Activated naive CD4-positive, alpha-beta T cell treated with anti-CD3 and anti-CD28 coated beads, Interleukin-2, amount 50 U/mL, for 24 hours (primary cell): ENCODE measurements at regions not wholly inside any gene's neighbourhood (a gene's known extent, or its start where the extent isn't known, plus 50 kb on each side); places are given as distances from the start of the nearest gene placed in this dataset.
"Not testable (repeated sequence)": the region's sequence is repeated elsewhere in the genome, so short reads cannot be mapped to it uniquely, and the experiment has no call there.

Source experiments
- H3K27ac Mint-ChIP-seq: one replicate; pipeline ENCODE4 v1.8.0; 2021; ENCODE audit warnings: mild to moderate bottlenecking, mixed read lengths
- H3K27me3 Mint-ChIP-seq: one replicate; pipeline ENCODE4 v1.8.0; 2021; ENCODE audit warnings: mixed read lengths
- H3K36me3 Mint-ChIP-seq: one replicate; pipeline ENCODE4 v1.8.0; 2021; ENCODE audit warnings: mixed read lengths
- H3K4me1 Mint-ChIP-seq: one replicate; pipeline ENCODE4 v1.8.0; 2021; ENCODE audit warnings: mixed read lengths
- H3K4me3 Mint-ChIP-seq: one replicate; pipeline ENCODE4 v1.8.0; 2021; ENCODE audit warnings: mild to moderate bottlenecking, mixed read lengths
- H3K9me3 Mint-ChIP-seq: one replicate; pipeline ENCODE4 v1.8.0; 2021; ENCODE audit warnings: mixed read lengths

DNA sequence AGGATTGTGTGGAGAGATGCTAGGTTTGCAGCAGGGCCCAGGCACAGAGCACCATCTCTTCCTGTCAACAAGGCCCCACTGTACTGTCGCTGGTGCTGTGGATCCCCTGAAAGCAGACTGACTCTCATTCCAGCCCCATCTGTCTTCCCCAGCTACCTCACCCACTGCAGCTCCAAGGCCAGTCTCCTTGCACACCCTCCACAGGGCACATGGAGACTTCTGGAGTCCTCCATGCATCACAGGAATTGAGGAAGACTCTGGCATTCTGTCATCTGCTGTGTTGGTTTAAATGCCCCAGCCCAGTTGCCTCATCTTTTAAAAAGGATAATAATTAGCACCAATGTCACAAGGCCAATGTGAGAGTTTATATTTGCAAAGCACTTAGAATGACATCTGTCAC is 301.2 kb downstream of the RPLP1 start:
- H3K27me3 Mint-ChIP-seq, result no peaks in the 10 kb centered on the region

DNA sequence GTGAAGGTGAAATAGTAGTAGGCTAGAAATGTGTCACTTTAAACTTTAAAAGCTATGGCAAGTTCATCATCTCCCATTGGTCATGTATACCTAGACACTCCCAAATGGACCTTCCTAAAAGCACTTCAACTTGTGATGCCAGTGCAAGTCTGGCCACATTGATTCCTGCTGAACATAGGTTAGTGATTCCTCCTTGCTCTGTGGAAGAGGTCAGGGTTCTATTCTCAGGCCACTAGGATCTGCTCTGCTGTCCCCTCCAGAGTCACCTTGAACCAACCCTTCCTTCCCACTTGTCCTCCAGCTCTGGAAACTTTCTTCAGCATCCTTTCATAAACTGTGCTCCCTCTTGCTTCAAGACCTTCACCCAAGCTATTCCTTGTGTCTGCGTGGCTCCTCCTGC is 301.7 kb downstream of the RPLP1 start:
- H3K27me3 Mint-ChIP-seq, result no peaks in the 10 kb centered on the region
- H3K27ac Mint-ChIP-seq, result peak overlapping the region; percentile 96
- H3K4me1 Mint-ChIP-seq, result peaks cover 90% of the 10 kb centered on the region
- peaks cover 10% of the 10 kb centered on the region for H3K36me3 Mint-ChIP-seq
- peaks cover 18% of the 10 kb centered on the region for H3K9me3 Mint-ChIP-seq
- H3K4me3 Mint-ChIP-seq, result peak overlapping the region; percentile 77

More for the DNA sequence above, 301.2 kb downstream of the RPLP1 start:
- Mint-ChIP-seq H3K36me3 (peaks cover 10% of the 10 kb centered on the region), H3K27ac (no peak overlapping the region), H3K4me3 (no peak overlapping the region), H3K9me3 (peaks cover 18% of the 10 kb centered on the region), H3K4me1 (peaks cover 87% of the 10 kb centered on the region)

DNA sequence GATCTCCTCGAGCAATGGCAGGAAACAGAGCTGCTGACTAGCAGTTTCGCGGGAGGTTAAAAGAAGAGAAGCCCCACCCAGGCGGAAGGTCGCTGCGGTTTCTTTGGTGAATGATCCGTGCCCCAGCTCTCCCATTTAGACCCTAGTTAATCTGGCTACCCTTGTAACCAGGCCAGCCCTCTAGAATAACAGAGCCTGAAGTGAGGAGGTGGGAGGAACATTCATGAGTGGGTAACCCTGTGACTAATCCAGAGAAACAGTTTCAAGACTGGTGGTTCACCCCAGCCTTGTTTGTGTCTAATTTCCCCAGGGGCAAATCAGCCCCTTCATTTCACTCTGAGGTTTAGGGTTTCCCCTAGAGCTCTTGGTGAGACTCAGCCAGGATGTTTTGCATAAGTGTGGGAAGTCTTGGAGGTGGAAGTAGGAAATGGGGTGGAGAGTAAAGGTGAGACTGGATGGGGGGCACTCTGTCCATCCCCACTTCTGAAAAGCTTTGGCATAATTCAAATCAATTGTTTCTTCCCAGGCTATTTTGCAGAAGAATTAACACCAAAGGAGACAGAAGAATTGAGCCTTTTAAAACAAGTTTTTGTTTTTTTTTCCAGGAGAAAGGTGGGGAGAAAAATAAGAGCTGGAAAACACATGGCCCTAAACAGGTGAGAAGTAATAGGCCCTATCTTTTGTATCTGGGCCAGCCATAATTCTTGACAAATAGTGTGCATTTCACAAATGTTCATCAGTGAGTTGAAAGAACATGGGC is 303.1 kb downstream of the RPLP1 start:
- Mint-ChIP-seq H3K4me1 (peaks cover 90% of the 10 kb centered on the region), H3K27ac (peak overlapping the region; percentile 96), H3K27me3 (no peaks in the 10 kb centered on the region), H3K9me3 (peaks cover 14% of the 10 kb centered on the region), H3K4me3 (peak overlapping the region; percentile 77), H3K36me3 (peaks cover 9% of the 10 kb centered on the region)

DNA sequence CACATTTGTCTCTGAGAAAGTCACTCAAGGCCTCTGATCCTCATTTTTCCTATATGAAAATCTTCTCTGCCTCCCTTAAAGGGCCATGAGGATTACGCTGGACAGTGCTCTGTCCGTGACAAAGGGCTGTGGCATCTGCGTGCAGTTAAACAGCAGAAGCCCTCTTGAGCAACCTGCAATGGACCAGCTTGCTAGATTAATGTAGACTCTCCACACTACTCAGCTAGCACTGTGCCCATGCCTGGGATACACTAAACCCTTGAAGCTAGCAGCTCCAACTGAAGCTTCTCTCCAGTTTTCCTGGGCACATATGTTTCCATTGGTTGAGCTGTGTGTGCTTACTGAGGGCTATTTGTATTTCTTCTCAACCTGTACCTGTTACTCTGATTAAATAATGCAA is 303.8 kb downstream of the RPLP1 start:
- H3K4me3 Mint-ChIP-seq, result peak overlapping the region; percentile 88

DNA sequence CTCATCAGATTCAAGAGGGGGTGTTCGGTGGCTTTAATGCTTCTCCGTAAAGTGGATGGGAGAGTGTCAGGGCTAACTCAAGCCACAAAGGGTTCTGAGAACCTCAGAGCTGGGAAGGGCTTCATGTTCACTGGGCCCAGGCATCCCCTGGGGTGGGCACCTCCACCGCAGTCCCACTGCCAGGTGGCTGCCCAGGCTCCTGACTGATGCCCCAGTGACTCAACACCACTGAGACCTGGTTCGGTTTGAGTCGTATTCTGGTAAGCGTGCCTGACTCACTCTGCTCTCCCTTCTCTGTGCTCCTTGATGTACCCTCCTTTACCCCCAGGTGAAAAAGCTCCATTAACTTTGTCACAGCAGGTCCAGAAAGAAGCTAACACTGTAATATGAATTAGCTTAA is 304.6 kb downstream of the RPLP1 start:
- H3K4me3 Mint-ChIP-seq, result peak overlapping the region; percentile 88
- no peaks in the 10 kb centered on the region for H3K27me3 Mint-ChIP-seq
- H3K27ac Mint-ChIP-seq, result peak overlapping the region; percentile 98
- H3K36me3 Mint-ChIP-seq, result peaks cover 7% of the 10 kb centered on the region
- H3K9me3 Mint-ChIP-seq, result peaks cover 14% of the 10 kb centered on the region
- peaks cover 95% of the 10 kb centered on the region for H3K4me1 Mint-ChIP-seq

More for the DNA sequence above, 303.8 kb downstream of the RPLP1 start:
- H3K27ac Mint-ChIP-seq, result peak overlapping the region; percentile 98
- H3K4me1 Mint-ChIP-seq, result peaks cover 93% of the 10 kb centered on the region
- H3K9me3 Mint-ChIP-seq, result peaks cover 14% of the 10 kb centered on the region
- H3K27me3 Mint-ChIP-seq, result no peaks in the 10 kb centered on the region
- H3K36me3 Mint-ChIP-seq, result peaks cover 9% of the 10 kb centered on the region

DNA sequence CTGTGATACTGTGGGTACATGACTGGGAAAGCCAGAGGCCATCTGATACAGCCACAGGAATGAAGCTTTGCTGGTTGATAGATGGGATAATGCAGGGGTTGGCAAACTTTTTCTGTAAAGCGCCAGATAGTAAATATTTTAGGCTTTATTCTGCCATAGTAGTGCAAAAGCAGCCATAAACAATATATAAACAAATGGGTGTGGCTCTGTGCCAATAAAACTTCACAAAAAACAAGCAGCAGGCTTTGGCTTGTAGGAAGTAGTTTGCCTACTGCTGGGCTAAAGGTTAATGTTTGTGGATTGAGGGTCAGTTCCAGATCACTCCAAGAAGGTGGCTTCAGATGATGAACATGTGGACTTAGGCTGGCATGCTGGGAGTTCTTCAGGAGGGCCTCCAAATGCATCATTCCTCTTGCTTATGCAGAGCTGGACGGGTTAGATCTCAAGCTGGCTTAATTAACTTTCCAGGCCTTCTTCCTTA is 305.7 kb downstream of the RPLP1 start:
- Mint-ChIP-seq H3K27me3 (no peaks in the 10 kb centered on the region), H3K27ac (peak overlapping the region; percentile 95), H3K4me1 (peaks cover 97% of the 10 kb centered on the region), H3K4me3 (peak overlapping the region; percentile 50), H3K9me3 (peaks cover 6% of the 10 kb centered on the region), H3K36me3 (peaks cover 1% of the 10 kb centered on the region)

DNA sequence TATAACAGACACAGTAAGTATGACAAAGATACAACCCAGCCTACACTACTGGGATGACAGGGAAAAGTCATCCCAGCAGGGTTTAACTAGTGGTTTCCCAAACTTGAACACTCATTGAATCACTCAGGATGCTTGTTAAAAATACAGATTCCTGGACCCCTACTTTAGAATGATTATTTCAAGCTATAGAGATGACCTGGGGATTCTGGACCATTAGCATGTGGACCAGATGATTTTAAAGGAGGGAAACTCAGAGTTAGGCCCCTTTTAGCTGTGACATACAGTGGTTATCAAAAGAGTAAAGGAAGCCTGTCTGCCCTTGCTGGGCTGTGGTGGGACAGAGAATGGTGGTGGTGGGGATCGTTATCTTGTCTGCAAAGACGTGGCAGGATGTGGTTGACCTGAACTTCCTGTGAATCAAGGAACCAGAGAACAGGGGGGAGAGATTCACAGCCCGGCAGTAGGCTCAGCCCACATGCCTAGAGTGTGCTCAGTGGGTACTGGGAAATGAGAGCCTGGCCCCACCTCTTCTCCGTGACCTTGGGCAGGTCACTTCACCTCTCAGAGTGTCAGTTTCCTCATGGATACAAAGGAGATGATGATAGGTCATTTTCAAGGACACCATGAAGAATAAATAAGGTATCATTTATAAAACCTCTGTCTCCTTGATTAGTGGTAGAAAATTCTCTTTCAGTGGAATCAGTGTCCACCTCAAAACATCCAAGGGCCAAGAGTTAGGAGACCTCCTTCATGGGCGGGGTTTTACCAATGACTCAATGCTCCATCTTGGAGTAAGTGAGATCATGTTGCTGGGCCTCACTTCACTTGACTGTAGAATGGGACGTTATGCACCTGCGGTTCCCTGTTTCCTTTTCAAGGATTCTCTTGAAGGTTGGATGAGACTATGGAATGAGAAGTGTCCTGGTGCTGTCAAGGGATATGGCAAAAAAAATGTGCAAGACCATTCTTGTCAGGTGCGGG is 306.5 kb downstream of the RPLP1 start:
- H3K4me3 Mint-ChIP-seq, result peak overlapping the region; percentile 50
- no peaks in the 10 kb centered on the region for H3K27me3 Mint-ChIP-seq
- peaks cover 1% of the 10 kb centered on the region for H3K36me3 Mint-ChIP-seq
- H3K27ac Mint-ChIP-seq, result peak overlapping the region; percentile 95
- peaks cover 95% of the 10 kb centered on the region for H3K4me1 Mint-ChIP-seq
- peaks cover 4% of the 10 kb centered on the region for H3K9me3 Mint-ChIP-seq

DNA sequence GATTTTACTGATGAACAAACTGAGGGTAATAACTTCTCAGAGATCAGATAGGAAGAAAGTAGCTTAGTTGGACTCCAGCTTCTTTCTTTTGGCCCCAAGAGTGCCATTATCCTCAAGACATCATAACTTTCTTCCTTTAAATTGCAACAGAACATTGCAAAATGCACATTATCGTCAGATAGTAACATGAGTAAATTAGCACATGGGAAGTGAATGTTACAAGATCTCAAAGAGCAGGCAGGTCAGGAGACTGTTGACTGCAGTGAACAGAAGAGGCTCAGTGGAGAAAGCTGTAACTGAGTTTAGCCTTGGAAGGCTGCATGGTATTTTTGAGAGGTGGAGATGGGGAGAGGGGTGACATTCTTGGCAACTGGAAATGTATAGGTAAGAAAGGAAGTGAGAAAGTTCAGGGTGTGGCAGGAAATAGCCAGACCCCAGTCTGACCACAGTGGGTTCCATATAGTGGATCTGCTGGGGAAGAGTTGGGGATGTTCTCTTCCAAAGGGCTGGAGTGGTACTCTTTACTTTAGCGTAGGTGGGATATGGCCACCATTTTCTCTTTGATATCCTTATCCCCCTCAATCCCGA is 307.7 kb downstream of the RPLP1 start:
- Mint-ChIP-seq H3K9me3 (peaks cover 4% of the 10 kb centered on the region), H3K27ac (peak overlapping the region; percentile 95), H3K4me3 (peak overlapping the region; percentile 50), H3K4me1 (peaks cover 85% of the 10 kb centered on the region), H3K27me3 (no peaks in the 10 kb centered on the region), H3K36me3 (peaks cover 1% of the 10 kb centered on the region)

DNA sequence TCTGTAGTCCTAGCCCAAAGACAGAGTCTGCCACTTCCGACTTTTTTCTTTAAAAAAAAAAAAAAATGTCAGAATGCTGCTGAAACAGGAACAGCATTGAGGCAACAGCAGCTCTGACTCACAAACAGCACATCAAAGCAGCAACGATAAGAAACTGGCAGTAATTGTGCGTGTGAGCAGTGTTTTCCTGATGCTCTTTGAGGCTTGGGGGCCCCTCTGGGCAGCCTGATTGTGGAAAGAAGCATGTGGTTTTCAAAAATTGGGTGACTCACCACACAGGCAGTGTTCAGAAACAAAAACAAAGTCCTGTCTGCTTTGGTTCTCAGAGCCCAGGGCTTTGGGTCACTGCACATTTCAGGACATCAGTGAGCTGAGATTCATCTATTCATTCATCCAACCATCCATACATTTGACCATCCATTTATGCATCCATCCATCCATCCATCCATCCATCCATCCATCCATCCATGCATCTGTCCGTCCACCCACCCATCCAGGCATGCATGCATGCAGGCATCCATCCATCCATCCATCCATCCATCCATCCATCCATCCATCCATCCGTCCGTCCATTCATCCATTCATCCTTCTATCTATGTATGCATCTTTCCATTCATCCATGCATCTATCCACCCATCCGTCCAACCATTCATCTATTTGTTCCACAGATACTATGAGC is 308.4 kb downstream of the RPLP1 start:
- Mint-ChIP-seq H3K27me3 (no peaks in the 10 kb centered on the region), H3K36me3 (peaks cover 1% of the 10 kb centered on the region), H3K27ac (peak overlapping the region; percentile 95), H3K4me1 (peaks cover 82% of the 10 kb centered on the region), H3K9me3 (peaks cover 4% of the 10 kb centered on the region), H3K4me3 (peak overlapping the region; percentile 58)

DNA sequence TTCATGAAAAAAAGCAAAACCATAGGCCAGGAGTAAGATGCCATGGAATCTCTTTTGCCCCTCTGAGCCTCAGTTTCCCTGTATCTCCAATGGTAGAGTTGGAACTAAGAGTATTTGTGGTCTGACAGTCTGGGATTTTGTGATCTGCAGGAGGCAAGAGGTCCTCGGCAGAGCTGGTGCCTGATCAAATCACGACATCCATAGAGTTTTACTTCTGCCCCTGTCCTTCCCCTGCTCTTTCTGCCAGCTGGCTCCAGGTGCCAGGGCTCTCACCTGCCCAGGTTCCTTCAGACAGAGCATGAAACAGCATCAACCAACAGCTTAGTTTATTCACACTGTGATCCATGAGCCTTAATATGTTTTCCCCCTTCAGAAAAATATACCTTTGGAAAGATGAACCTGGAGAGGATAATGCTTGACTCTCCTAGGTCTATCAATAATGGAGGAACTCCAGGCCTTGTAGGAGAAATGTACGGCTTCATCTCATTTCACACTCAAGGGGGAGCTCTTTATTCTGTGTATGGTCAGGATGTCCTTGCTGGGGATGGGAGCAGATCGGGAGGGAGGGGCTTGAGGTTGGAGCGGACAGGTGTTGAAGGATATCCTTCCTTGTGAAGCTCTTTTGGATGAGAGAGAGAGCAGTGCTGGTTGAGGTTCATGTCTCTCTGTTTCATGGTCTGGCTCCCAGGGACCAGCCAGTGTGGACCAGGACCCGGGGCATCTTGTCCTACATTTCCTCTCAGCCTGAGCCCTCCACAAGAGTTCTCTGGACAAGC is 309.9 kb downstream of the RPLP1 start:
- H3K9me3 Mint-ChIP-seq, result peaks cover under 1% of the 10 kb centered on the region
- no peaks in the 10 kb centered on the region for H3K27me3 Mint-ChIP-seq
- H3K4me1 Mint-ChIP-seq, result peaks cover 71% of the 10 kb centered on the region
- H3K4me3 Mint-ChIP-seq, result peak overlapping the region; percentile 5
- H3K36me3 Mint-ChIP-seq, result no peaks in the 10 kb centered on the region
- peak overlapping the region; percentile 95 for H3K27ac Mint-ChIP-seq

DNA sequence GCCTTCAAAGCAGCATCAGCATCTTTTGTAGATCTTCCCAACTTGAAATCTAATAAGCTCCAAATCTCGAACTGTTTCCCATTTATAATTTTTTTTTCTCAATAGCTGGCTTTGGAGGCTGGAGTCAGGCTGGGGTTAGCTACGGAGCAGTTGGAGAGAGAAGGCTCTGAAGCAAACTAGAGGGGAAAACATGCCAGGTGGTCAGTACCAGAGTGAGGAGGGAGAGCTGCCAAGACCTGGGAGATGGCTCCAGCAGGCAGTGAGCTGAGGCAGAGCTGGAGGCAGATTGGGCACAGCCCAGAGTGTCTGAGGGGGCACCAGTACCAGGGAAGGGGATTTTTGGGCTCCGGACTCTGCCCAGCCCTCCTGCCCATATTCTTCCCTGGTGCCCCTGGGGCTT is 311.2 kb downstream of the RPLP1 start:
- Mint-ChIP-seq H3K4me3 (no peak overlapping the region), H3K36me3 (no peaks in the 10 kb centered on the region), H3K27ac (peak overlapping the region; percentile 48), H3K27me3 (no peaks in the 10 kb centered on the region), H3K4me1 (peaks cover 60% of the 10 kb centered on the region), H3K9me3 (no peaks in the 10 kb centered on the region)

DNA sequence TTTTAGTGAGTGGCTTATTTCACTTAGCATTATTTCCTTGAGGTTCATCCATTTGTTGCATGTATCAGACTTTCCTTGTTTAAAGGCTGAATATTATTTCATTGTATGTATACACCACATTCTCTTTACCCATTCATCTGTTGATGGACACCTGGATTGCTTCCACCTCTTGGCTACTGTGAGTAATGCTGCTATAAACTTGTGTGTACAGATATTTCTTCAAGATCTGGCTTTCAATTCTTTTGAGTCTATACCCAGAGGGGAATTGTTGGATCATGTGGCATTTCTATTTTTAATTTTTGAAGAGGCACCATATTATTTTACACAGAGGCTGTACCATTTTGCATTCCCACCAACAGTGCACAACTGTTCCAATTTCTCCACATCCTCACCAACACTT is 313.5 kb downstream of the RPLP1 start:
- H3K4me1 Mint-ChIP-seq, result peaks cover 50% of the 10 kb centered on the region
- peak overlapping the region; percentile 20 for H3K27ac Mint-ChIP-seq
- H3K9me3 Mint-ChIP-seq, result no peaks in the 10 kb centered on the region
- no peaks in the 10 kb centered on the region for H3K27me3 Mint-ChIP-seq
- H3K4me3 Mint-ChIP-seq, result no peak overlapping the region
- no peaks in the 10 kb centered on the region for H3K36me3 Mint-ChIP-seq

DNA sequence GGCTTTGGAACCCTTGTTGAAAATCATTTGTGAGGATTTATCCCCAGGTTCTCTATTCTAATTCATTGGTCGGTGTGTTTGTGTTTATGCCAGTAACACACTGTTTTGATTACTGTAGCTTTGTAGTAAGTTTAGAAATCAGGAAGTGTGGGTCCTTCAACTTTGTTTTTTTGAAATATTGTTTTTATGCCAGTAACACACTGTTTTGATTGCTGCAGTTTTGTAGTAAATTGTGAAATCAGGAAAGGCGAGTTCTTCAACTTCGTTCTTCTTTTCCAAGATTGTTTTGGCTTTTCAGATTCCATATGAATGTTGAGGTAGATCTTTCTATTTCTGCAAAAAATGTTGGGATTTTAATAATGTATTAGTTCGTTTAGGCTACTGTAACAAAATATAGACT is 314.6 kb downstream of the RPLP1 start:
- Mint-ChIP-seq H3K27me3 (no peaks in the 10 kb centered on the region), H3K4me3 (no peak overlapping the region), H3K27ac (no peak overlapping the region), H3K36me3 (no peaks in the 10 kb centered on the region), H3K9me3 (no peaks in the 10 kb centered on the region), H3K4me1 (peaks cover 40% of the 10 kb centered on the region)

DNA sequence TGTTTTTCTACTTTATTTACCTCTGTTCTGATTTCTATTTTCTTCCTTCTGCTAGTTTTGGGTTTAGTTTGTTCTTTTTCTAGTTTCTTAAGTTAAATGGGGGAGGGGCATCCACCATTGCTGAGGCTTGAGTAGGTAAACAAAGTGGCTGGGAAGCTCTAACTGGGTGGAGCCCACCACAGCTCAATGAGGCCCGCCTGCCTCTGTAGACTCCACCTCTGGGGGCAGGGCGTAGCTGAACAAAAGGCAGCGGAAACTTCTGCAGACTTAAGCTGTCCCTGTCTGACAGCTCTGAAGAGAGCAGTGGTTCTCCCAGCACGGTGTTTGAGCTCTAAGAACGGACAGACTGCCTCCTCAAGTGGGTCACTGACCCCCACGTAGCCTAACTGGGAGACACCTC is 316.7 kb downstream of the RPLP1 start:
- H3K27me3 Mint-ChIP-seq, H3K36me3 Mint-ChIP-seq, H3K9me3 Mint-ChIP-seq: not testable (repeated sequence)
- peak overlapping the region; percentile 71 for H3K27ac Mint-ChIP-seq
- H3K4me1 Mint-ChIP-seq, result peaks cover 22% of the 10 kb centered on the region
- H3K4me3 Mint-ChIP-seq, result peak overlapping the region; percentile 64
